K562 (cell line): ENCODE measurements at regions not wholly inside any gene's neighbourhood (a gene's known extent, or its start where the extent isn't known, plus 50 kb on each side); places are given as distances from the start of the nearest gene placed in this dataset.

Experiments used
- ATAC-seq: fragments of 200-7000 bp; cut with Tn5 transposase; 3 replicates; pipeline ENCODE4 v1.9.1; 2020; ENCODE audit warnings: moderate library complexity
- BruUV-seq: library from RNA; stranded (reverse); fragments of 400-500 nt; replicated peaks from 2 replicates; lab custom pipeline; 2021; lab: Mats Ljungman, UMichigan
- CTCF ChIA-PET: fragments of 300-600 bp; formaldehyde crosslinking; extraction: SDS; loops from one replicate; lab custom pipeline; 2021; ENCODE audit warnings: low intra/inter-chr PET ratio; lab: Yijun Ruan, JAX
- POLR2A ChIA-PET: fragments of 300-600, 350-650 bp; sonication (Branson Sonifier 250); formaldehyde crosslinking; extraction: SDS; loops from one replicate; lab custom pipeline; 2021; ENCODE audit warnings: antibody characterized with exemption, inconsistent platforms; lab: Yijun Ruan, JAX
- DNase-seq, 4 experiments: peaks; one replicate each; pipeline versions ENCODE4 v3.0.0 to v3.0.0-alpha.2; 2011 to 2018; ENCODE audit warnings: low spot score in 3 of 4, mixed read lengths in 3 of 4; ENCODE audit errors: extremely low read depth in 1 of 4
- FAIRE-seq: peaks from 2 replicates; lab custom pipeline; 2011; peaks lifted over from hg19 to GRCh38; lab: Jason Lieb, UNC
- H2AFZ ChIP-seq: 2 replicates; pipeline ENCODE4 v1.6.0; 2011; ENCODE audit warnings: low read depth, low read length, control low read depth, inconsistent platforms
- H3K27ac ChIP-seq: fragments of 200-600 bp; 3 replicates; pipeline ENCODE4 v1.8.0; 2011; ENCODE audit warnings: low read depth, mild to moderate bottlenecking, control low read depth, inconsistent platforms, low read length, moderate library complexity, mixed read lengths; ENCODE audit errors: extremely low read depth
- H3K27me3 ChIP-seq, 2 experiments: fragments of 300-600 bp in 1 of 2; 2 replicates in 1 of 2; 3 replicates in 1 of 2; pipeline versions ENCODE4 v1.6.0 to v1.8.0; 2011; ENCODE audit warnings: inconsistent platforms in 2 of 2, low read length in 2 of 2, mild to moderate bottlenecking in 1 of 2, mixed read lengths in 1 of 2, moderate library complexity in 1 of 2; ENCODE audit not compliant: control insufficient read depth in 2 of 2, insufficient read depth in 2 of 2
- H3K36me3 ChIP-seq: fragments of 300-600 bp; 3 replicates; pipeline ENCODE4 v1.8.0; 2011; ENCODE audit warnings: mild to moderate bottlenecking, low read length, inconsistent platforms; ENCODE audit not compliant: control insufficient read depth, insufficient read depth
- H3K4me1 ChIP-seq, 2 experiments: fragments of 200-600 bp in 1 of 2; replicated peaks in 1 of 2; 2 replicates in 1 of 2; 3 replicates in 1 of 2; pipeline versions ENCODE4 v1.5.1 to v1.8.0; 2011; ENCODE audit warnings: inconsistent platforms in 2 of 2, low read length in 2 of 2, mild to moderate bottlenecking in 1 of 2, mixed read lengths in 1 of 2, moderate library complexity in 1 of 2; ENCODE audit not compliant: control insufficient read depth in 2 of 2, insufficient read depth in 2 of 2
- H3K4me2 ChIP-seq: 2 replicates; pipeline ENCODE4 v1.6.1; 2011; ENCODE audit warnings: low read length, control low read depth, inconsistent platforms, mixed read lengths; ENCODE audit not compliant: insufficient read depth
- H3K4me3 ChIP-seq: fragments of 200-600 bp; sonication (generic), shearing (Covaris generic); 2 replicates; pipeline ENCODE4 v1.5.1; 2016; ENCODE audit warnings: control low read depth, inconsistent platforms
- H3K79me2 ChIP-seq: fragments of 200-600 bp; 3 replicates; pipeline ENCODE4 v1.8.0; 2011; ENCODE audit warnings: low read length, inconsistent platforms; ENCODE audit not compliant: control insufficient read depth, insufficient read depth
- H3K9ac ChIP-seq, 2 experiments: 2 replicates each; pipeline versions ENCODE4 v1.6.0 to v1.6.1; 2011; ENCODE audit warnings: low read depth in 2 of 2, low read length in 2 of 2, control low read depth in 1 of 2, inconsistent platforms in 1 of 2, mild to moderate bottlenecking in 1 of 2, mixed read lengths in 1 of 2; ENCODE audit not compliant: insufficient read depth in 1 of 2
- H3K9me1 ChIP-seq: one replicate; pipeline ENCODE4 v1.6.0; 2011; ENCODE audit warnings: inconsistent platforms, mild to moderate bottlenecking, low read length, moderate library complexity; ENCODE audit not compliant: control insufficient read depth, insufficient read depth
- H3K9me3 ChIP-seq: replicated peaks from 2 replicates; pipeline ENCODE4 v1.5.1; 2011; ENCODE audit warnings: low read depth, low read length, inconsistent platforms; ENCODE audit not compliant: control insufficient read depth, insufficient read depth
- H4K20me1 ChIP-seq: replicated peaks from 2 replicates; pipeline ENCODE4 v1.6.1; 2011; ENCODE audit warnings: low read length, inconsistent platforms, mixed read lengths; ENCODE audit not compliant: control insufficient read depth, insufficient read depth
- C11orf30 ChIP-seq: fragments of 450-650 bp; IDR thresholded peaks from 2 replicates; pipeline ENCODE4 v1.6.1; 2016; ENCODE audit warnings: low read depth, mild to moderate bottlenecking
- FOSL1 ChIP-seq: fragments of 200-800 bp; sonication (Bioruptor generic); conservative IDR thresholded peaks from 2 replicates; pipeline ENCODE4 v1.6.1; 2016; ENCODE audit warnings: missing genetic modification characterization, missing compliant biosample characterization
- LCOR ChIP-seq: sonication (generic); formaldehyde crosslinking; IDR thresholded peaks from 2 replicates; pipeline ENCODE4 v1.8.0; 2022; ENCODE audit warnings: mild to moderate bottlenecking, missing genetic modification reagents
- NUFIP1 ChIP-seq: fragments of 450-650 bp; IDR thresholded peaks from 2 replicates; pipeline ENCODE4 v1.6.1; 2018; ENCODE audit not compliant: partially characterized antibody
- SMARCB1 ChIP-seq: IDR thresholded peaks from 2 replicates; pipeline ENCODE4 v1.6.1; 2011; ENCODE audit warnings: improper control_type of control experiment, low read depth; ENCODE audit not compliant: insufficient read length
- THRAP3 ChIP-seq: fragments of 450-650 bp; IDR thresholded peaks from 2 replicates; pipeline ENCODE4 v1.6.1; 2016; ENCODE audit warnings: mild to moderate bottlenecking, inconsistent platforms, borderline replicate concordance
- ZNF124 ChIP-seq: sonication (generic); formaldehyde crosslinking; IDR thresholded peaks from 2 replicates; pipeline ENCODE4 v1.8.1; 2022; ENCODE audit warnings: missing genetic modification reagents
- WGBS: fragments of 100-300 bp; shearing (Covaris generic); methylation state at CpG from one replicate; pipeline ENCODE4 v1.1.6; 2016; ENCODE audit warnings: low coverage, mixed read lengths; ENCODE audit not compliant: insufficient coverage; ENCODE audit errors: missing lambda C conversion rate; 5-methylcytosine and 5-hydroxymethylcytosine counted together
- in situ Hi-C: fragments of 300-500 bp; cut with MboI; formaldehyde crosslinking; loops from 4 replicates; pipeline ENCODE4 v1.15.0; 2018; ENCODE audit warnings: inconsistent platforms, mixed read lengths
- intact Hi-C: fragments of 100-400 bp; cut with micrococcal nuclease; formaldehyde crosslinking; loops from 2 replicates; pipeline ENCODE4 v1.14.2; 2022
- TF ChIP-seq, protein P1 (sequence below): fragments of 450-650 bp; IDR thresholded peaks from 2 replicates; pipeline ENCODE4 v1.6.1; 2017; ENCODE audit warnings: mild to moderate bottlenecking, moderate library complexity
- TF ChIP-seq, protein P2 (sequence below): fragments of 450-650 bp; conservative IDR thresholded peaks from 2 replicates; pipeline ENCODE4 v1.6.1; 2016; ENCODE audit warnings: missing genetic modification characterization, low read depth, mild to moderate bottlenecking, control low read depth, missing compliant biosample characterization
- TF ChIP-seq, protein P3 (sequence below): fragments of 200-400 bp; formaldehyde crosslinking; IDR thresholded peaks from 2 replicates; pipeline ENCODE4 v1.6.1; 2017; ENCODE audit warnings: mild to moderate bottlenecking, low read depth, low read length, moderate library complexity
- TF ChIP-seq, protein P4 (sequence below): sonication (generic); formaldehyde crosslinking; IDR thresholded peaks from 2 replicates; pipeline ENCODE4 v1.8.1; 2022; ENCODE audit warnings: missing genetic modification reagents
- TF ChIP-seq, protein P5 (sequence below): sonication (generic); formaldehyde crosslinking; IDR thresholded peaks from 2 replicates; pipeline ENCODE4 v1.8.0; 2023; ENCODE audit warnings: mild to moderate bottlenecking, missing genetic modification reagents

DNA sequence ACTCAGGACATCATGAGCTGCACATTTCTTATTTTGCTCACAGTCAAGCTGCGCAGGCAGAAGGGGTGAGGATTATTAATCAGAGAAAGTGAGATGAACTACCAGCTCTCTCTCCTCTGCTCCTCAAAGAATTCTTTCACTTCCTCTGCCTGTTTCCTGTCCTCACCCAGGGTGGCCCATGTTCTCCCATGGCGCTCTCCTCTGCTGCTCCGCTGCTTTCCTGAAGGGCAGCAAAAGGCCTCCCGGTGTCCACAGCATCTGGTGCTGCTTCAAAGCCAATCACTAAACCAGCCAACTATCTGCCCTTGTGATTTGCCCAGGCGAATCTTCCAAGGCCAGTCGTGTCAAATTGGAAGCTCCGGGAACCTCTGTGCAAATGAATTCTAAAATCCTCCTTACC, 324.2 kb downstream of the TPBG start (continued):
- TF ChIP-seq NUFIP1 (no peak), C11orf30 (no peak), SMARCB1 (no peak)
- TF ChIP-seq, protein P1, sequence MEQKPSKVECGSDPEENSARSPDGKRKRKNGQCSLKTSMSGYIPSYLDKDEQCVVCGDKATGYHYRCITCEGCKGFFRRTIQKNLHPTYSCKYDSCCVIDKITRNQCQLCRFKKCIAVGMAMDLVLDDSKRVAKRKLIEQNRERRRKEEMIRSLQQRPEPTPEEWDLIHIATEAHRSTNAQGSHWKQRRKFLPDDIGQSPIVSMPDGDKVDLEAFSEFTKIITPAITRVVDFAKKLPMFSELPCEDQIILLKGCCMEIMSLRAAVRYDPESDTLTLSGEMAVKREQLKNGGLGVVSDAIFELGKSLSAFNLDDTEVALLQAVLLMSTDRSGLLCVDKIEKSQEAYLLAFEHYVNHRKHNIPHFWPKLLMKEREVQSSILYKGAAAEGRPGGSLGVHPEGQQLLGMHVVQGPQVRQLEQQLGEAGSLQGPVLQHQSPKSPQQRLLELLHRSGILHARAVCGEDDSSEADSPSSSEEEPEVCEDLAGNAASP: no peak

DNA sequence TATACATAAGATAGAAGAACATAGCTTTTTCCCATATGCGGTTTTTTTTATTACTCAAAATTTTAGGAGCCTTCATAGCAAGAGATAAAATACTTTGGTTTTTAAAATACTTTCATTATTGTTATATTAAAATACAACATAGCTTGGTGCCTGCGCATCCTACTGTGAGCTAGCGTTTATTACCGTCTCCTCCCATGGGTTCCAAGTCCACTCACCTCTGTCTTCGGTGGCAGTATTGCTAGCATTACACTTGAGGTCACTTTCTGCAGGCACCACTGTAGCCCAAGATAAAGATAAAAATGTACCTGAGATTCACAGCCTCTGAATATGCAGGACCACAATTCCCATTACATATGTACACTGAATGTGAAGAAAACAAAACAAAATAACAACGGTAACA, 326.7 kb downstream of the TPBG start:
- CTCF ChIA-PET: no interaction called here
- no TSS peak for BruUV-seq

More for the DNA sequence above, 326.7 kb downstream of the TPBG start:
- no peaks in the 10 kb centered on the region for H3K36me3 ChIP-seq
- no peak for ATAC-seq
- no peaks in the 10 kb centered on the region for H3K9me1 ChIP-seq
- H3K27me3 ChIP-seq: no peaks in the 10 kb centered on the region
- TF ChIP-seq ZNF124 (CRISPR knock-in tag): no peak
- no peak for TF ChIP-seq THRAP3
- TF ChIP-seq LCOR (CRISPR knock-in tag): no peak
- TF ChIP-seq, protein P2, sequence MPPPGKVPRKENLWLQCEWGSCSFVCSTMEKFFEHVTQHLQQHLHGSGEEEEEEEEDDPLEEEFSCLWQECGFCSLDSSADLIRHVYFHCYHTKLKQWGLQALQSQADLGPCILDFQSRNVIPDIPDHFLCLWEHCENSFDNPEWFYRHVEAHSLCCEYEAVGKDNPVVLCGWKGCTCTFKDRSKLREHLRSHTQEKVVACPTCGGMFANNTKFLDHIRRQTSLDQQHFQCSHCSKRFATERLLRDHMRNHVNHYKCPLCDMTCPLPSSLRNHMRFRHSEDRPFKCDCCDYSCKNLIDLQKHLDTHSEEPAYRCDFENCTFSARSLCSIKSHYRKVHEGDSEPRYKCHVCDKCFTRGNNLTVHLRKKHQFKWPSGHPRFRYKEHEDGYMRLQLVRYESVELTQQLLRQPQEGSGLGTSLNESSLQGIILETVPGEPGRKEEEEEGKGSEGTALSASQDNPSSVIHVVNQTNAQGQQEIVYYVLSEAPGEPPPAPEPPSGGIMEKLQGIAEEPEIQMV (tag): no peak
- TF ChIP-seq, protein P3, sequence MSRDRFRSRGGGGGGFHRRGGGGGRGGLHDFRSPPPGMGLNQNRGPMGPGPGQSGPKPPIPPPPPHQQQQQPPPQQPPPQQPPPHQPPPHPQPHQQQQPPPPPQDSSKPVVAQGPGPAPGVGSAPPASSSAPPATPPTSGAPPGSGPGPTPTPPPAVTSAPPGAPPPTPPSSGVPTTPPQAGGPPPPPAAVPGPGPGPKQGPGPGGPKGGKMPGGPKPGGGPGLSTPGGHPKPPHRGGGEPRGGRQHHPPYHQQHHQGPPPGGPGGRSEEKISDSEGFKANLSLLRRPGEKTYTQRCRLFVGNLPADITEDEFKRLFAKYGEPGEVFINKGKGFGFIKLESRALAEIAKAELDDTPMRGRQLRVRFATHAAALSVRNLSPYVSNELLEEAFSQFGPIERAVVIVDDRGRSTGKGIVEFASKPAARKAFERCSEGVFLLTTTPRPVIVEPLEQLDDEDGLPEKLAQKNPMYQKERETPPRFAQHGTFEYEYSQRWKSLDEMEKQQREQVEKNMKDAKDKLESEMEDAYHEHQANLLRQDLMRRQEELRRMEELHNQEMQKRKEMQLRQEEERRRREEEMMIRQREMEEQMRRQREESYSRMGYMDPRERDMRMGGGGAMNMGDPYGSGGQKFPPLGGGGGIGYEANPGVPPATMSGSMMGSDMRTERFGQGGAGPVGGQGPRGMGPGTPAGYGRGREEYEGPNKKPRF: no peak
- TF ChIP-seq, protein P4, sequence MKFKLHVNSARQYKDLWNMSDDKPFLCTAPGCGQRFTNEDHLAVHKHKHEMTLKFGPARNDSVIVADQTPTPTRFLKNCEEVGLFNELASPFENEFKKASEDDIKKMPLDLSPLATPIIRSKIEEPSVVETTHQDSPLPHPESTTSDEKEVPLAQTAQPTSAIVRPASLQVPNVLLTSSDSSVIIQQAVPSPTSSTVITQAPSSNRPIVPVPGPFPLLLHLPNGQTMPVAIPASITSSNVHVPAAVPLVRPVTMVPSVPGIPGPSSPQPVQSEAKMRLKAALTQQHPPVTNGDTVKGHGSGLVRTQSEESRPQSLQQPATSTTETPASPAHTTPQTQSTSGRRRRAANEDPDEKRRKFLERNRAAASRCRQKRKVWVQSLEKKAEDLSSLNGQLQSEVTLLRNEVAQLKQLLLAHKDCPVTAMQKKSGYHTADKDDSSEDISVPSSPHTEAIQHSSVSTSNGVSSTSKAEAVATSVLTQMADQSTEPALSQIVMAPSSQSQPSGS (CRISPR knock-in tag): no peak
- TF ChIP-seq, protein P5, sequence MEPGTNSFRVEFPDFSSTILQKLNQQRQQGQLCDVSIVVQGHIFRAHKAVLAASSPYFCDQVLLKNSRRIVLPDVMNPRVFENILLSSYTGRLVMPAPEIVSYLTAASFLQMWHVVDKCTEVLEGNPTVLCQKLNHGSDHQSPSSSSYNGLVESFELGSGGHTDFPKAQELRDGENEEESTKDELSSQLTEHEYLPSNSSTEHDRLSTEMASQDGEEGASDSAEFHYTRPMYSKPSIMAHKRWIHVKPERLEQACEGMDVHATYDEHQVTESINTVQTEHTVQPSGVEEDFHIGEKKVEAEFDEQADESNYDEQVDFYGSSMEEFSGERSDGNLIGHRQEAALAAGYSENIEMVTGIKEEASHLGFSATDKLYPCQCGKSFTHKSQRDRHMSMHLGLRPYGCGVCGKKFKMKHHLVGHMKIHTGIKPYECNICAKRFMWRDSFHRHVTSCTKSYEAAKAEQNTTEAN (CRISPR knock-in tag): no peak
- TF ChIP-seq FOSL1: no peak
- TF ChIP-seq, all 486 proteins: peak for 0
- Histone ChIP-seq H2AFZ (no peak overlapping the region), H3K9me3 (no peaks in the 10 kb centered on the region), H3K4me2 (no peak overlapping the region), H3K79me2 (no peaks in the 10 kb centered on the region), H4K20me1 (no peaks in the 10 kb centered on the region), H3K4me3 (no peak overlapping the region), H3K27ac (no peak overlapping the region), H3K9ac (no peak overlapping the region), H3K4me1 (no peaks in the 10 kb centered on the region)
- no peak for FAIRE-seq
- in situ Hi-C loops (no loop called here), intact Hi-C loops (loop anchor here (1.0 kb wide), 1 partner anchor 11 kb away; no protein-coding TSS in a partner anchor)
- POLR2A ChIA-PET: interaction anchor here (1.0 kb wide), 1 partner anchor 9 kb away, joined by 3 read pairs; no protein-coding TSS in a partner anchor
- 2% methylated on average over 6 of the region's 6 CpGs for WGBS
- no peak for DNase-seq
